ENCODE measurements at regions not wholly inside any gene's neighbourhood (a gene's known extent, or its start where the extent isn't known, plus 50 kb on each side); places are given as distances from the start of the nearest gene placed in this dataset.

GRCh38 chr3:110265302-110265701 lies 806.3 kb upstream of the NECTIN3 start:
- Histone ChIP-seq H3K9me3 (no peaks in the 10 kb centered on the region), H3K27ac (no peak overlapping the region), H3K4me3 (no peak overlapping the region), H3K4me1 (no peaks in the 10 kb centered on the region), H3K36me3 (no peaks in the 10 kb centered on the region), H3K27me3 (no peaks in the 10 kb centered on the region)
- TF ChIP-seq CTCF (IDR thresholded peaks at IDR 0.05) = no peak
- no peak for DNase-seq (ENCODE audit: low spot score)

GRCh38 chr3:110267304-110267845 lies 804.2 kb upstream of the NECTIN3 start:
- no peak for TF ChIP-seq CTCF (IDR thresholded peaks at IDR 0.05)
- Histone ChIP-seq H3K9me3 (no peaks in the 10 kb centered on the region), H3K4me1 (no peaks in the 10 kb centered on the region), H3K4me3 (no peak overlapping the region), H3K36me3 (no peaks in the 10 kb centered on the region), H3K27me3 (no peaks in the 10 kb centered on the region), H3K27ac (no peak overlapping the region)
- DNase-seq (ENCODE audit: low spot score) = no peak

- H3K27ac ChIP-seq = no peak overlapping the region
Measured at GRCh38 chr3:110272525-110272924, 799.1 kb upstream of the NECTIN3 start.

GRCh38 chr3:110291886-110292501 lies 779.6 kb upstream of the NECTIN3 start:
- DNase-seq (ENCODE audit: low spot score) = no peak
- Histone ChIP-seq H3K4me3 (no peak overlapping the region), H3K27ac (no peak overlapping the region), H3K27me3 (no peaks in the 10 kb centered on the region), H3K36me3 (no peaks in the 10 kb centered on the region), H3K4me1 (no peaks in the 10 kb centered on the region), H3K9me3 (peaks cover 0 to 4% of the 10 kb centered on the region in 2 donors)
- no peak for TF ChIP-seq CTCF (IDR thresholded peaks at IDR 0.05)

More at GRCh38 chr3:110272525-110272924, 799.1 kb upstream of the NECTIN3 start:
- no peak for DNase-seq (ENCODE audit: low spot score)
- no peaks in the 10 kb centered on the region for H3K9me3 ChIP-seq
- no peak overlapping the region for H3K4me3 ChIP-seq
- no peaks in the 10 kb centered on the region for H3K27me3 ChIP-seq
- TF ChIP-seq CTCF (IDR thresholded peaks at IDR 0.05) = no peak
- no peaks in the 10 kb centered on the region for H3K4me1 ChIP-seq
- no peaks in the 10 kb centered on the region for H3K36me3 ChIP-seq

GRCh38 chr3:110293660-110294059 lies 778.0 kb upstream of the NECTIN3 start:
- H3K27ac ChIP-seq = no peak overlapping the region
- no peak overlapping the region for H3K4me3 ChIP-seq
- H3K4me1 ChIP-seq = no peaks in the 10 kb centered on the region
- no peak for TF ChIP-seq CTCF (IDR thresholded peaks at IDR 0.05)
- H3K27me3 ChIP-seq = no peaks in the 10 kb centered on the region
- H3K9me3 ChIP-seq = no peaks in the 10 kb centered on the region
- no peak for DNase-seq (ENCODE audit: low spot score)
- no peaks in the 10 kb centered on the region for H3K36me3 ChIP-seq

GRCh38 chr3:110296885-110297284 lies 774.7 kb upstream of the NECTIN3 start:
- Histone ChIP-seq H3K4me1 (no peaks in the 10 kb centered on the region), H3K27ac (no peak overlapping the region), H3K36me3 (no peaks in the 10 kb centered on the region), H3K27me3 (no peaks in the 10 kb centered on the region), H3K4me3 (no peak overlapping the region), H3K9me3 (no peaks in the 10 kb centered on the region)
- no peak for DNase-seq (ENCODE audit: low spot score)
- no peak for TF ChIP-seq CTCF (IDR thresholded peaks at IDR 0.05)

All from right atrium auricular region (tissue), 2 donors.